H1 (cell line): ENCODE measurements at regions not wholly inside any gene's neighbourhood (a gene's known extent, or its start where the extent isn't known, plus 50 kb on each side); places are given as distances from the start of the nearest gene placed in this dataset.

Source experiments
- CTCF ChIA-PET: fragments of 300-600 bp; sonication (Branson Sonifier 250); formaldehyde crosslinking; loops from one replicate; lab custom pipeline; 2021; ENCODE audit not compliant: partially characterized antibody; lab: Charles Lee
- POLR2A ChIA-PET: fragments of 300-600 bp; sonication (Branson Sonifier 250); formaldehyde crosslinking; loops from one replicate; lab custom pipeline; 2021; ENCODE audit warnings: inconsistent platforms; ENCODE audit not compliant: partially characterized antibody; lab: Charles Lee
- DNase-seq, 2 experiments: peaks; one replicate each; pipeline versions ENCODE4 v3.0.0 to v3.0.0-alpha.2; 2010 to 2022; ENCODE audit warnings: low spot score in 2 of 2, low read depth in 1 of 2, mixed read lengths in 1 of 2
- FAIRE-seq: peaks from 2 replicates; lab custom pipeline; 2011; peaks lifted over from hg19 to GRCh38; lab: Jason Lieb, UNC
- H2AFZ ChIP-seq: 2 replicates; pipeline ENCODE4 v1.8.1; 2012; ENCODE audit warnings: low read length, inconsistent platforms
- H2AK5ac ChIP-seq: 2 replicates; pipeline ENCODE4 v1.6.1; 2013; ENCODE audit warnings: low read depth, low read length
- H2BK120ac ChIP-seq: replicated peaks from 2 replicates; pipeline ENCODE3; 2013; ENCODE audit warnings: low read depth, low read length, inconsistent platforms
- H2BK12ac ChIP-seq: 2 replicates; pipeline ENCODE4 v1.6.1; 2013; ENCODE audit warnings: low read depth, low read length
- H2BK15ac ChIP-seq: 2 replicates; pipeline ENCODE4 v1.6.1; 2013; ENCODE audit warnings: low read length
- H2BK20ac ChIP-seq: 2 replicates; pipeline ENCODE4 v1.6.1; 2013; ENCODE audit warnings: low read length
- H2BK5ac ChIP-seq: 2 replicates; pipeline ENCODE4 v1.6.1; 2013; ENCODE audit warnings: low read depth, low read length
- H3K14ac ChIP-seq: 2 replicates; pipeline ENCODE4 v1.6.1; 2013; ENCODE audit warnings: inconsistent platforms; ENCODE audit not compliant: insufficient read length
- H3K18ac ChIP-seq: 2 replicates; pipeline ENCODE4 v1.6.1; 2013; ENCODE audit warnings: low read length; ENCODE audit errors: extremely low read depth
- H3K23ac ChIP-seq: 2 replicates; pipeline ENCODE4 v1.6.1; 2013; ENCODE audit warnings: inconsistent platforms; ENCODE audit not compliant: insufficient read length
- H3K23me2 ChIP-seq: 2 replicates; pipeline ENCODE4 v1.6.1; 2013; ENCODE audit warnings: low read depth, low read length
- H3K27ac ChIP-seq: 2 replicates; pipeline ENCODE4 v1.6.1; 2011; ENCODE audit warnings: low read depth, low read length, inconsistent platforms
- H3K27me3 ChIP-seq, 4 experiments: replicated peaks in 1 of 4; 1 replicate in 1 of 4; 2 replicates in 3 of 4; pipeline versions ENCODE4 v1.6.1 to v1.8.1; 2011 to 2013; ENCODE audit warnings: low read length in 3 of 4, mild to moderate bottlenecking in 3 of 4, inconsistent platforms in 2 of 4, mixed read lengths in 2 of 4, moderate library complexity in 1 of 4; ENCODE audit not compliant: control insufficient read depth in 3 of 4, insufficient read depth in 3 of 4; ENCODE audit errors: extremely low read depth in 1 of 4
- H3K36me3 ChIP-seq, 4 experiments: 2 replicates each; pipeline versions ENCODE4 v1.6.1 to v1.8.1; 2011 to 2013; ENCODE audit warnings: mild to moderate bottlenecking in 4 of 4, low read length in 3 of 4, moderate library complexity in 2 of 4, control low read depth in 1 of 4, inconsistent platforms in 1 of 4; ENCODE audit not compliant: insufficient read depth in 4 of 4, control insufficient read depth in 2 of 4
- H3K4ac ChIP-seq: replicated peaks from 2 replicates; pipeline ENCODE3; 2013; ENCODE audit warnings: low read length, low read depth, mixed read lengths, inconsistent platforms; ENCODE audit not compliant: insufficient read length
- H3K4me1 ChIP-seq, 4 experiments: replicated peaks in 1 of 4; 1 replicate in 1 of 4; 2 replicates in 3 of 4; pipeline versions ENCODE4 v1.6.1 to v1.8.1; 2011 to 2013; ENCODE audit warnings: low read length in 3 of 4, inconsistent platforms in 2 of 4, mixed read lengths in 1 of 4; ENCODE audit not compliant: insufficient read depth in 4 of 4, control insufficient read depth in 3 of 4
- H3K4me2 ChIP-seq, 2 experiments: 2 replicates each; pipeline versions ENCODE4 v1.6.1 to v1.8.1; 2011 to 2013; ENCODE audit warnings: low read depth in 2 of 2, low read length in 2 of 2, control low read depth in 1 of 2, inconsistent platforms in 1 of 2, mild to moderate bottlenecking in 1 of 2; ENCODE audit not compliant: insufficient read depth in 1 of 2
- H3K4me3 ChIP-seq, 4 experiments: fragments of 200-600, 300-600 bp in 1 of 4; sonication (generic), shearing (Covaris generic), sonication (Bioruptor Twin) in 1 of 4; 2 replicates each; pipeline versions ENCODE4 v1.5.1 to v1.8.1; 2011 to 2016; ENCODE audit warnings: low read length in 4 of 4, low read depth in 3 of 4, control low read depth in 2 of 4, inconsistent platforms in 2 of 4, mild to moderate bottlenecking in 2 of 4, mixed read lengths in 1 of 4, moderate library complexity in 1 of 4; ENCODE audit not compliant: insufficient read depth in 2 of 4; ENCODE audit errors: extremely low read depth in 1 of 4
- H3K56ac ChIP-seq: replicated peaks from 2 replicates; pipeline ENCODE3; 2013; ENCODE audit warnings: low read depth, mild to moderate bottlenecking, mixed read lengths, low read length, inconsistent platforms; ENCODE audit not compliant: insufficient read length
- H3K79me1 ChIP-seq: 2 replicates; pipeline ENCODE4 v1.6.1; 2013; ENCODE audit warnings: low read depth, low read length, control low read depth
- H3K79me2 ChIP-seq, 2 experiments: 2 replicates each; pipeline versions ENCODE4 v1.6.1 to v1.8.1; 2012 to 2013; ENCODE audit warnings: low read length in 2 of 2, mild to moderate bottlenecking in 2 of 2, inconsistent platforms in 1 of 2; ENCODE audit not compliant: insufficient read depth in 2 of 2, control insufficient read depth in 1 of 2
- H3K9ac ChIP-seq, 4 experiments: replicated peaks in 1 of 4; 1 replicate in 1 of 4; 2 replicates in 3 of 4; pipeline versions ENCODE4 v1.6.1 to v1.8.1; 2011 to 2013; ENCODE audit warnings: low read depth in 3 of 4, low read length in 3 of 4, control low read depth in 2 of 4, mild to moderate bottlenecking in 2 of 4, moderate library complexity in 2 of 4, inconsistent platforms in 1 of 4; ENCODE audit errors: extremely low read depth in 1 of 4
- H3K9me3 ChIP-seq, 2 experiments: 2 replicates each; pipeline versions ENCODE4 v1.6.1 to v1.8.1; 2012 to 2013; ENCODE audit warnings: mild to moderate bottlenecking in 2 of 2, moderate library complexity in 2 of 2, control low read depth in 1 of 2, inconsistent platforms in 1 of 2, low read depth in 1 of 2, low read length in 1 of 2, mixed read lengths in 1 of 2; ENCODE audit not compliant: insufficient read depth in 2 of 2
- H4K20me1 ChIP-seq, 2 experiments: replicated peaks in 1 of 2; 2 replicates each; pipeline versions ENCODE3 to v1.8.1; 2011 to 2013; ENCODE audit warnings: inconsistent platforms in 2 of 2, low read length in 2 of 2, mild to moderate bottlenecking in 1 of 2; ENCODE audit not compliant: insufficient read depth in 2 of 2, control insufficient read depth in 1 of 2
- H4K5ac ChIP-seq: 2 replicates; pipeline ENCODE4 v1.6.1; 2013; ENCODE audit warnings: low read length, low read depth, mixed read lengths, inconsistent platforms; ENCODE audit not compliant: insufficient read length
- H4K8ac ChIP-seq: 2 replicates; pipeline ENCODE4 v1.8.0; 2013; ENCODE audit warnings: mild to moderate bottlenecking, moderate library complexity, low read length, inconsistent platforms; ENCODE audit not compliant: insufficient read depth; ENCODE audit errors: extremely low read depth
- H4K91ac ChIP-seq: replicated peaks from 2 replicates; pipeline ENCODE3; 2013; ENCODE audit warnings: low read length, mixed read lengths, inconsistent platforms; ENCODE audit not compliant: insufficient read length
- BCL11A ChIP-seq, 2 experiments: IDR thresholded peaks; one replicate each; pipeline ENCODE4 v1.6.1; 2011; ENCODE audit warnings: low read depth in 2 of 2, low read length in 2 of 2, mild to moderate bottlenecking in 2 of 2
- BRCA1 ChIP-seq: IDR thresholded peaks from 2 replicates; pipeline ENCODE4 v1.6.1; 2012; ENCODE audit warnings: low read depth, low read length, improper control_type of control experiment
- CEBPB ChIP-seq: IDR thresholded peaks from 2 replicates; pipeline ENCODE4 v1.6.1; 2012; ENCODE audit warnings: low read depth, low read length
- CHD1 ChIP-seq: IDR thresholded peaks from 2 replicates; pipeline ENCODE4 v1.6.1; 2012; ENCODE audit warnings: low read depth, low read length, improper control_type of control experiment
- CHD2 ChIP-seq: IDR thresholded peaks from 2 replicates; pipeline ENCODE4 v1.6.1; 2012; ENCODE audit warnings: low read length, improper control_type of control experiment
- NANOG ChIP-seq: IDR thresholded peaks from 2 replicates; pipeline ENCODE4 v1.6.1; 2011; ENCODE audit warnings: low read length, low read depth, mild to moderate bottlenecking, inconsistent platforms; ENCODE audit not compliant: insufficient read depth, poor library complexity, severe bottlenecking
- RBBP5 ChIP-seq: IDR thresholded peaks from 2 replicates; pipeline ENCODE4 v1.7.1; 2012; ENCODE audit warnings: low read depth, mild to moderate bottlenecking, inconsistent platforms, low read length, moderate library complexity, borderline replicate concordance
- SAP30 ChIP-seq: fragments of 300-600 bp; sonication (generic); IDR thresholded peaks from 2 replicates; pipeline ENCODE4 v1.7.1; 2012; ENCODE audit warnings: low read length, moderate library complexity, mild to moderate bottlenecking, inconsistent platforms; ENCODE audit not compliant: insufficient read depth, insufficient replicate concordance
- SIN3A ChIP-seq, 2 experiments: IDR thresholded peaks in 1 of 2; conservative IDR thresholded peaks in 1 of 2; 2 replicates each; pipeline ENCODE4 v1.6.1; 2011 to 2012; ENCODE audit warnings: low read length in 2 of 2, improper control_type of control experiment in 1 of 2, low read depth in 1 of 2, mild to moderate bottlenecking in 1 of 2
- TAF7 ChIP-seq: optimal IDR thresholded peaks from 2 replicates; pipeline ENCODE3; 2011; ENCODE audit warnings: low read depth, mild to moderate bottlenecking, inconsistent platforms, low read length, moderate library complexity, borderline replicate concordance
- WGBS, 2 experiments: shearing (Covaris generic) in 1 of 2; methylation state at CpG; one replicate each; pipeline versions ENCODE4 v1.1.6 to v1.1.7; 2013 to 2015; ENCODE audit warnings: low lambda C conversion rate in 2 of 2, mixed read lengths in 2 of 2, inconsistent platforms in 1 of 2, low coverage in 1 of 2, missing lambda C conversion rate in 1 of 2; ENCODE audit not compliant: insufficient replicate concordance in 2 of 2, insufficient coverage in 1 of 2, insufficient read length in 1 of 2; ENCODE audit errors: extremely low coverage in 1 of 2, missing lambda C conversion rate in 1 of 2; 5-methylcytosine and 5-hydroxymethylcytosine counted together

GRCh38 chr4:20193141-20193936 is 58.4 kb upstream of the SLIT2 start:
- ChIA-PET POLR2A (no interaction called here), CTCF (no interaction called here)
- DNase-seq (no peak), FAIRE-seq (no peak)
- no peaks in the 10 kb centered on the region for H4K20me1 ChIP-seq
- no peak overlapping the region for H2AK5ac ChIP-seq
- no peak for TF ChIP-seq RBBP5
- no peak for TF ChIP-seq SIN3A (conservative IDR thresholded peaks at IDR 0.05 in 1 of 2, IDR thresholded peaks at IDR 0.05 in 1 of 2; ENCODE audit: low read depth in 1 of 2, low read length in 2 of 2)
- no peak for TF ChIP-seq NANOG
- no peak for TF ChIP-seq TAF7
- TF ChIP-seq CEBPB: no peak
- TF ChIP-seq CHD2: no peak
- no peak for TF ChIP-seq SAP30
- TF ChIP-seq BRCA1: no peak
- TF ChIP-seq BCL11A (IDR thresholded peaks at IDR 0.05; ENCODE audit: low read depth in 2 of 2, low read length in 2 of 2): no peak
- TF ChIP-seq CHD1: no peak
- no peaks in the 10 kb centered on the region for H3K79me1 ChIP-seq
- H3K27ac ChIP-seq: no peak overlapping the region
- no peaks in the 10 kb centered on the region for H3K27me3 ChIP-seq
- no peak overlapping the region for H2BK12ac ChIP-seq
- no peak overlapping the region for H3K18ac ChIP-seq
- no peak overlapping the region for H3K4ac ChIP-seq
- no peak overlapping the region for H3K56ac ChIP-seq
- H2BK5ac ChIP-seq: no peak overlapping the region
- no peak overlapping the region for H2AFZ ChIP-seq
- no peaks in the 10 kb centered on the region for H3K36me3 ChIP-seq
- no peak overlapping the region for H3K4me3 ChIP-seq
- H3K14ac ChIP-seq: no peak overlapping the region
- H3K4me2 ChIP-seq: no peak overlapping the region
- no peak overlapping the region for H2BK120ac ChIP-seq
- H3K23ac ChIP-seq: no peak overlapping the region
- H3K4me1 ChIP-seq: no peaks in the 10 kb centered on the region
- no peak overlapping the region for H3K9ac ChIP-seq
- peaks cover 0 to 4% of the 10 kb centered on the region in 2 experiments; a peak in 1 of 4 replicates for H3K9me3 ChIP-seq
- 94% methylated on average over 5 of the region's 5 CpGs; no CpG with 5 or more reads in 1 of the 2 experiments for WGBS, 2 experiments
- H4K91ac ChIP-seq: no peak overlapping the region
- no peaks in the 10 kb centered on the region; the same call in 1 of the 2 replicates for H3K23me2 ChIP-seq
- H2BK20ac ChIP-seq: no peak overlapping the region
- no peak overlapping the region for H2BK15ac ChIP-seq
- H4K5ac ChIP-seq: no peak overlapping the region
- H3K79me2 ChIP-seq: no peaks in the 10 kb centered on the region
- no peak overlapping the region for H4K8ac ChIP-seq
